ENCODE measurements at regions not wholly inside any gene's neighbourhood (a gene's known extent, or its start where the extent isn't known, plus 50 kb on each side); places are given as distances from the start of the nearest gene placed in this dataset.

GRCh38 chr10:28139138-28139537, 140.3 kb upstream of the ODAD2 start:
- TF ChIP-seq CTCF (IDR thresholded peaks at IDR 0.05), result no peak
- TF ChIP-seq ZFX (IDR thresholded peaks at IDR 0.05; ENCODE audit: borderline replicate concordance), result no peak

Measured in 22Rv1 (cell line).